GM18861 (cell line): ENCODE measurements at regions not wholly inside any gene's neighbourhood (a gene's known extent, or its start where the extent isn't known, plus 50 kb on each side); places are given as distances from the start of the nearest gene placed in this dataset.
A peak's percentile ranks its signal among the peaks of the same experiment; 100 is the strongest.

Source experiments
- ATAC-seq: cut with Tn5 transposase; IDR thresholded peaks from one replicate; pipeline ENCODE4 v1.9.1; 2021; ENCODE audit not compliant: unreplicated experiment

DNA sequence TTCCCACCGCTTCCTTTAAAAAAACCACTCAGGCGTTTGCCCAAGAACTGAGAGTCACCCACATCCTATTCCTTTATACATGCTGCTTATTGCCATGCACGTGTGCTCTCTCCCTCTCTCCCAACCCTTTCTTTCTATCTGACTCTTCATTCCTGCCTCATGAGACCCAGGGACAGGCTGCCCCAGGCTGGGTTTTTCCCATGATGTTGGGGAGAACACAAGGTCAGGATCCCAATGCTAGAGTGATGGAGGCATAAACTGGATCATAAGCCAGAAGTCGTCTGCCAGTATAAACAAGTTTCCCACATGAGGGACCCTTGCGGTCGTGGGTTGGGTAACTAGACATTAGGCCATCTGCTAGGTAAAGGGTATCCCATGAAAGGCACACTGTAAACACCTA, 64.9 kb downstream of the CD2 start:
- no peak for ATAC-seq

DNA sequence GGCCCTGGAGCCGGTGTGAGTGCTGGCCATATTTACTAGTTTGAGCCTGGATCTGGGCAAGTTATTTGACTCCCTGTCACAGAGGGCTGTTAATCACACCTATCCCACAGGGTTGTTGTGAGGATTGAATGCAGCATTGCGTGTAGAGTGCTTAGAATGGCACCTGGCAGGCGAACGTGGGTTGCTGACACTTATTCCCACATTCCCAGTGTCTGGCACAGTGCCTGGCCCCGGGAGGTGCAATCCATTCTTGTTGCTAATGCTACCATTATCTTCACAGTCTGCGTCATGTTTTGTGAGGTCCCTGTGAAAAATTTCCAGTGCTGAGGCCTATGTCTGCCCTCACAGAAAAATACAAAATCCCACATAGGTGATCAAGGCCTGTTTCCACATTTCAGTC, 66.1 kb downstream of the CD2 start:
- ATAC-seq, result no peak

DNA sequence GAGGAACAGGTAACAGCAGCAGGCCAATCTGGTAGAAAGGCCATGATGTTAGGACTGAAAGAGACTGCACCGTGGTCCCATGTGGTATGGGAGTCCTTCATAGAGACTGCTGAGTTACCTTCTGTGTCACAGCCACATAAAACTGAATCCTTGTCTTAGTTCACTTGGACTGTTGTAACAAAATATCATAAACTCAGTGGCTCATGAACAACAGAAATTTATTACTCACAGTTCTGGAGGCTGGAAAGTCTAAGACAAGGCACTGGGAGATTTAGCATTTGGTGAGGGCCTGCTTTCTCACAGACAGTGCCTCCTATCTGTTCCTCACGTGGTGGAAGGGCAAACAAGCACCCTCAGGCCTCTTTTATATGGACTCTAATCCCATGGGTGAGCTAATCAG, 67.5 kb downstream of the CD2 start:
- ATAC-seq, result no peak

DNA sequence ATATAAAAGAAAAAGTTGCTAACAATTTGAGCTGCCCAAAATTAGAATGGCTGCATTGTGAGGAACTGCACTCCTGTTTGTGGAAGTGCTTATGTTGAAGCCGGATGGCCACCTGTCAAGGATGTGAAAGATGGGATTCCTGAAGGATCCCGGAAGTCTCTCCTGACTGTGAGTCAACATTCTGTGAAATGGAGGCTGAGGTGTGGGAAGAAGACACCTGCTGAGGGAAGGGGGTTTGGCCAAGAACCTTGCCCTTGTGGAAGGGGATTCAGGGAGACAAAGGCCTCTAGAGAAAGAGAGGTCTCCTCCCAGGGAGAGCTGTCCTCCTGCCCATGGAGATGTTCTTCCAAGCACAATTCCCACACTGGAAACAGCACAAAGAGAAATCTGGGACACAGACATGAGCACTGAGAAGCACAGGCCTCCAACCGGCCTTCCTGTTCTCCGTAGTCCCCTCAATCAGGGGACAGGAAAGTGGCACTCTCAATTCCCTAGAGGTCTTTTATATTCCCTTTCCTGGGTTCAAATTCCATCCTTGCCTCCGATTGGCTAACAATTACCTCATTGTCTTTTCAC, 70.5 kb downstream of the CD2 start:
- no peak for ATAC-seq

DNA sequence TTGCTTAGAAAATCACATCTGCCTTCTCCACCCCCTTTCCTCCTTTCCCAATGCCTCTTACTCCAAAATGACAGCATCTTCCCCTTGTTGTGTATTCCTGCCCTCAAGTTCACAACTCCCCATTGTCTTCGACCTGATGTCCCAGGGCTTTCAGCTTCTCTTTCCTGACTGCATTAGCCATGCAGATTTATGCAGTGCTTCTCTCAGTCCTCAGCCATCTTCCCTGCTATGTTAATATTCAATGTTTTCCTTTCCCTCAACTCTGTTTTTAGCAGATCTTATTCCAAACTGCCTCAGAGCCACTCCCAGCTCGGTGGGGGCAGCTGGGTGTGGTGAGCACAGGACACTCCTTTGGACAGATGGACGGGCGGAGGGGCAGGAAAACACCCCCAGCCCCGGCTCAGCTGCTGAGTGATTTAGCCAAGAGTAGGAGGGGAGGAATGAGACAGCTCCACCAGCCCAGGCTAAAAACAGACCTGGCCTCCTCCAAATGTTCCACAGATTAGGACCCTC, 71.0 kb downstream of the CD2 start:
- no peak for ATAC-seq

DNA sequence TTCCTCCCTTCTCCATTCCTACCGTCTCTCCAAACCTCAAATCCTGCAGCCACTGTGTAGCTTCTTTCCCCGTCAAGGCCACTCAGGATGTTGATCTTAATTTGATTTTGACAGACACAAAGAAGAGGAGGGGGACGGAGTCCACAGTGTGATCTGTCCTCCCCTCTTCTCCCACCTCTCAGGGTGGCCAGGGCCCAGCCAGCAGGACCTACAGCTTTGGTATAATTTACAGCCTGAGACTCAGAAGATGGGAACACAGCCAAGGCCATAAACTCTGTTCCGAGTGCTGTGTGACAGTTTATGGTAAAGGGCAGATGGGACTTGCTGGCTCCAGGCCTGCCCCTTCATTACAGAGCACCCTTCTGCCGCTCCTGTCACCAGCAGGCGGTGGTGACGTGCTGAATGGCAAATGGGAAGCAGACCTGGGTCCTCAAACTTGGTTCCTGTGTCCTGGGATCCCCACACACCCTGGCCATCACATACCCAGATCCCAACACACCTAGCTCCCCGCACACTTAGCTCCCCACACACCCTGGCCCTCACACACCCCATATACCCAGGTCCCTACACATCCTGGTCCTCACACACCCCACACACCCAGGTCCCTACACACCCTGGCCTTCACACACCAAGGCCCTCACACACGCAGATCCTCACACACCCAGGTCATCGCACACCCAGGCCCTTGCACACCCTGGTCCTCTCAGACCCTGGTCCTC, 71.6 kb downstream of the CD2 start:
- no peak for ATAC-seq

DNA sequence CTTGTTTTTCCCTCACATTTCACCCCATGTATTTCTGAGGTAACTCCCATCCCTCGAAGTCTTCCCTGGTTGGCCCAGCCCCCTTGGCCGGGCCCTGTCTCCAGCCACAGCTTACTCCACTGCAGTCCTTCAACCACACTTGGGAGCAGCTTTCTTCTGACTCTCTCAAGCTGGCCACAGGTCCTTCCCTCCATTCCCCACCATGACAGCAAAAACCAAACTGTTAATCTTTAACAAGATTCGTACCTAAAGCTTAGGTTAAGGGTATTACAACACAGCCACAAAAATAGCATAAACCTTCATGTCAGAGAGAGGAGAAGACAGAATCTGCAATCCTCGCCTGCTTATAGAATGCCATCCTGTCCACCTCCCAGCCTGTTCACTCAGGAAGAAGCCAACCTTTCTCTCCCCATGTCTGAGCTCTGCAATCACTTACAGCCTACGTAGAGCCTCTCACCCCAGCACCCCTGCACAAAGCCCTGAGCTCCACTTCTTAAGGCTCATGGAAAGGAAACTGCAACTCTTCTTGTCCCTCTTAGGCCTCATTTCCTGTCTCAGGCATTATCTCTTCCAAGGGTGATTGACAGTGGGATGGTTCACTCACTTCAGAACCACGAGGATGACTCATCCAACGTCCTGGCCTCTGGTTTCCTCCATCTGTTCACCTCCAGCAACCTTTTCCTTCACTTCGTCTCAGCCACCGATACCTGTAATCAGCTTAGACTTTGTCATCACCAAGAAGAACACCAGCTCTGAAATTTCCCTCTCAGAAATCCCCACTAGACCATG, 72.8 kb downstream of the CD2 start:
- ATAC-seq, result peak; percentile 77

DNA sequence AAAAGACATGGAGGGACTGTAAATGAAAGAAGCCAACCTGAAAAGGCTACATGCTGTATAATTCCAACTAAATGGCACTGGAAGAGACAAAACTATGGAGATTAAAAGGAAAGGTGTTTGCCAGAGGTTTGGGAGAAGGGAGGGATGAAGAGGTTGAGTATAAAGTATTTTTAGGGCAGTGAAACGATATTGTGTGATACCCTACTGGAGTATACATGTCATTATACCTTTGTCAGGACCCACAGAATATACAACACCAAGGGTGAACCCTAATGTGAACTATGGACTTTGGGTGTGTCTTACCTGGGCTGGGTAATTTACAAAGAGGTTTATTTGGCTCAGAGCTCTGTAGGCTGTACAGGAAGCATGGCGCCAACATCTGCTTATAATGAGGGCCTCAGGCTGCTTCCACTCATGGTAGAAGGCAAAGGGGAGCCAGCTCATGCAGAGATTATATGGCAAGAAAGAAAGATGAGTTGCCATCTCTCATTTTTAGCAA, 73.4 kb downstream of the CD2 start:
- no peak for ATAC-seq

DNA sequence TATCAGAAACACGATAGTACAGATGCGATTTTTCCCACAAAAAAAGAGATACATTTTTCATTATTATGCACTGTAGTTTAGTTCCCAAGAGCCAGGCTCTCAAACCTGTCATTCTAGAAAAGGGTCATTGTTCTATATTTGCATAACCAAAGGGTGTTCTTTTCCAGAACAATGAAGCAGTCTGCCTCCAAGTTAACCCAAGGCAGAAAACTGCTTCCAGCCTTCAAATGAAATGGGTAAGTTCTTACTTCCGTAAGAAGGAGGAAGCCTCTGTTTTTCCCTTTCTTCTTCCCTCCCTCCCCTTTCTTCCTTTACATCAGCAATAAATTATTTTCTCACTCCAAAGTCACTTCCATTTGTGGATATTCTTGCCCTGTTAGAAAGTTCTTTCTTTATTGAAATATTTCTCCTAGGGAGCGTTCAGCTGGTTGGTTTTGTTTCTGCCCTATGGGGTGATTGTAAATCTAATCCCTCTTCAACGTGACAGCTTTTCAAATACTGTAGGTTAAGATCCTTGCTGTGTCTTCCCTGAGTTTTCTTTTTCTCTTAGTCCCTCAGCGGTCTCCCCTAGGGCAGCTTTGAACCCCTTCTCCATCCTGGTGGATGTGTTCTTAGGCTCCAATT, 77.3 kb upstream of the PTGFRN start:
- ATAC-seq, result no peak

DNA sequence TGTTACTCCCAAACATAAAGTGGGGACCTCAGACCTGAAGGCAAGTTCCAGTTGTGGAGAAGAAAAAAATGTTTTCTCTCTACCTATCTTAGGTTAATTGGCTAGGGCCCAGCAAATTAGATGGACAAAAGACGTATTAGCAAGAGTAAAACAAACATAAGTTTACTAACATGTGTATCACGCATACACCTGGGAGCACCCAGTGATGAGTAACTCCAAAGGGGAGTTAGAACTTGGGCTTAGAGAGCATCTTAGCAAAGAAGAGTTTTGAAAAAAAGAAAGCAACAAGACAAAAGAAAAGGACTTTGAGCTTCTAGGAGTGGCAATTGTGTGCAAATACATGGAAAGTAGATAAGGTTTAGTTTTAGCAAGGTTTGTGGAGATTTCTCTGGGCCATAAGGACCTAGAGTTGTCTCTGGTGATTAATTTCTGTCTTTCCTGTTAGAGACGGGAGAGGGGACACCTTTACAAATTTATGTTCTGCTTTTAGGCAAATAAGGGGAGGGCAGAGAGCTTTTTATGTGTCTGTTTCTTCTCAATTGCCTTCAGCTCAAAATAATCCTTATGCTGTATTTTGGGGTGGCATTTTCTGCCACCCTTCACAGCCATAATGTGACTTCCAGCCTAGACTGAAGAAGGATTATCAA, 76.7 kb upstream of the PTGFRN start:
- no peak for ATAC-seq

DNA sequence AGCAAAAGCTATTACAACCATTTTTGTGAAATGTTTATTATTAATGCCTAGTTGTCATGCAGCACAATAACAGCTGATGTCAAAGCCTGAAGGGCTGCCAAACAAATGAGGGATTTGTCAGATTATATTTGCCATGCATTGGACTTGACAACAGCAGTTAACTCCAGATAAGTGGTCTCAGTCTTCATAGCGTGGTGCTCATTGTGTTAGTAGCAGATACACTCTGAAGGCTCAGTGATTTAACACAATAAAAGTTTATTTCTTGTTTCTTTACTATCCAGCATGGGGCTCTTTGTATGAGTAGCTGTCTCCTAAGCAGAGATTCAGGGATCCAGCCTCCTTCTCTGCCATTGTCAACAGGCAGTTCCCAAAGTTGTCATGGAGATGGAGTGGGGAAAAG, 76.0 kb upstream of the PTGFRN start:
- no peak for ATAC-seq

DNA sequence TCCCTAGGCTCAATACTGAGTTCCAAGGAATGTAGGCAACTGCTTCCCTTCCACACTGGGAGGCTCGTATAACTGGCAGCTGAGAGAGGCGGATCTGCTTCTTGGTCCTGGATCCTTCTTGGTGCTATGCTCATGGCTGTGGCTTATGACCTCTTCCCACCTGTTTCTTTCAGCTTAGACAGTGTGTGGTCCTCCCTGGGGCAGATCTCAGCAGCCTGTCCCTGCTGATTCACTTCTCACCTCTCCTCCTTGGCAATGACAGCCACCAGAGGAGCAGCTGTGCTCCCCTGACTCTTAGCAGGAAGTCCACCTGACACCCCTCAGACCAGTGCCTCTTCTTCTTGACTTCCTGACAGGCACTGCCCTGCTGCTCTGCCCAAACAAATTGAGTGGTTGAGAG, 75.1 kb upstream of the PTGFRN start:
- no peak for ATAC-seq

DNA sequence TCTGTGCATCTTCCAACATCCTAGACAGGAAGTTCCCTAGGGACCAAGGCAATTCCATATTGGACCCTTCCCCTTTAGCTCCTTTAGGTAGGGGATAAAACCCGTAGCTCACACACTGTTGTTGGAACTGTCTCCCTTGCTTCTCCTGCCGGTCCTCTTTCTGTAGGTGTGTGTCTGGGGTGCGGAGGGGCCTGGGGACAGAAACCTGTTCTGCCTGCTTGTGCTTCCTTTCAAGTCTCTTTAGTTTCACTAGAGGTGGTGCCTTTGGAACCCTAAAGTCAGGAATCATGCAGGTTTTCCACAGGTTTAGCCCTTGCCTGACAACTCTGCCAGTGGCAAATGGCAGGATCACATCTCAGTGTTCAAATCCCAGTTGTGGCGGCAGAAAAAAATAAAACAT, 74.6 kb upstream of the PTGFRN start:
- no peak for ATAC-seq

DNA sequence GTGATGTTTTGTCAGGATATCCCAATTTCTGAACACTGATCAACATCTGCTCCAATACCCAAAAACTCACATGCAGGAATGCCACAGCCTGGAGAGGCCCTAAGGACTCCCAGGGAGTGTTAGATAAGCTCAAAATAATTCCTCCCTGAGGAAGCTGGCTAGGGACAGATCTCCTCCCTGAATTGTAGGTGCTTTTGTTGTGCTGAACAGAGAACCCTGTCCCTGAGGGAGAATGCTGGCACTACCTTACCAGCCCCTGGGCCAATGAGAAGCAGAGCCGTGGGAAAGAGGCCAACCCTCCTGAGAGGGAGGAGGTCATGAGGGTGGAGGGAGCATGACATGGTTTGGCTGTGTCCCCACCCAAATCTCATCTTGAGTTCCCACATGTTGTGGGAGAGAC, 73.6 kb upstream of the PTGFRN start:
- ATAC-seq, result no peak

DNA sequence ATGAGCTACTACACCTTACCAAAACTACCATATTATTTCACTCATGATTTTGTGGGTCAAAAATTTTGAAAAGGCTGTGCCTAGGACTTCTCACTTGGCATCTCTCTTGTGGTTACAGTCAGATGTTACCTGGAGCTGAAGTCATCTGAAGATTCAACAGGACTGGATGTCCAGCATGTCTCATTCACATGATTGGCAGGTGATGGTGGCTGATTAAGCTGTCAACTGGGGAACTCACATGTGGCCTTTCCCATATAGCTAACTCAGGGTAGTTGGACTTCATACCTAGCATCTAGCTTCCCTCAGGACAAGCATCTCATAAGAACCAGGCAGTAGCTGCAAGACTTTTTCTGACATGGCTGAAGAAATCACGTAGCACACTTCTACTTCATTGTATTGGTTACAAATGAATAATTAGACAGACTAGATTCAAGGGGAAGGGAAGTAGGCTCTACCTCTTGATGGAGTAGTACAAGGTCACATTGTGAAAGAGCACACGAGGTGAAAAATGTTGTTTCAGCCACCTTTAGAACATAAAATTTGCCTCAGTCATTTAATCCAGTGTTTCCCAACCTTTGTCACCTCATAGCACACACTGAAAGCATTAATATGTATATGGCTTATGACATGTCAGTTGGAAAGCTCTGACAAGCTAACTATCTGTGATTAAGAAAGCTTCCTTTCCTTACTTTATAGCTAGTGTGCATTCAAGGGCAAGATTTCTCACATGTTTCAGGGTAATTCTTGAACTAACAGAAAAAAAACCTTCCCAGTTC, 68.0 kb upstream of the PTGFRN start:
- no peak for ATAC-seq

DNA sequence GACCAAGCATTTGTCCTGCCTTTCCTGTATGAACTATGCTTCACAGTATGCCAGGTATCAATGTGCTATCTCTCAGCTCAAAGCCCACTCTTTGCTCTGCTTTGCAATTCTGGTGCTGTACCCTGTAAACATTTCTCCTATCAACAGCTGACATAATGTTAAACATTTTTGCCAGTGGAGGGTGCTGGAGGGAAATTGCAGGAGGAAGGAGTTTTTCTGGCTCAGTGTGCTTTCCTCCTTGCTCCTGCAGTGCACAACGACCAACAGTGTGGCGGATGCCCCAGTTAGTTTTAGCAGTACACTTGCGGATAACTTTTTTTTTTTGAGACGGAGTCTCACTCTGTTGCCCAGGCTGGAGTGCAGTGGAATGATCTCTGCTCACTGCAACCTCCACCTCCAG, 67.1 kb upstream of the PTGFRN start:
- ATAC-seq, result no peak

DNA sequence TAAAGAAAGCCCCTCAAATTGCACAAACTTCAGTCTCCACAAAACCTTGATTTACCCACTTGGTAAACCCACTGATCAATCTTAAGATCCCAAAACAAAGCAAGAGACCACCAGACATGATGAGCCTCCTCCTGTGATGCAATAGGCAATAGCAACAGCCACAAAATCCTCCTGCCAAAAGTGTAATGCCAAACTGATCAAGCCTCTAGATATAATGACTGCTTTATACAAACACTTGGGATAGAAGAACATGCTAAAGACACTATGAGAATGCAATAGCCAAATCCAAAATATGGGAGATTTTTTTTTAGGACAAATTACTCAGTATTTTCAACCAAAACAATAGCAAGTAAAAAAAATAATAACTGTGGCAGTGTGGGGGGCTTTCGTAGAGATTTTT, 64.9 kb upstream of the PTGFRN start:
- ATAC-seq, result no peak

DNA sequence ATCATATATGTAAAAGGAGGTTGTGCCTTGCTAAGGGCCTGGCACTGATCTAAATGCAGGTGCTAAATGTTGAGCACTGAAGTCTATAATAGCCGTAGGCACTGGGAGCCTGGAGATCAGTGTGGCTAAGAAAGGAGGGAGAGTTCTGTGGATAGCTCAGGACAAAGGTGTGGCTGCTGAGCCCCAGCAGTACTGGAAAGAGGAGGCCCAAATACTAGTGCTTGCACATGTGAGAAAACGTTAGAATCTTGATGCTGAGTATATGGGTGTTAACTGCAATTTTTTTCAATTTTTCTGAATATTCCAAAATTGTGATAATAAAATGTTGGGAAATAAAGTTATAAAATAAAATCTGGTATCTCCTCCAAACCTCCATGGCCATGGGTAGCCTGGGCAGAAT, 62.5 kb upstream of the PTGFRN start:
- no peak for ATAC-seq

DNA sequence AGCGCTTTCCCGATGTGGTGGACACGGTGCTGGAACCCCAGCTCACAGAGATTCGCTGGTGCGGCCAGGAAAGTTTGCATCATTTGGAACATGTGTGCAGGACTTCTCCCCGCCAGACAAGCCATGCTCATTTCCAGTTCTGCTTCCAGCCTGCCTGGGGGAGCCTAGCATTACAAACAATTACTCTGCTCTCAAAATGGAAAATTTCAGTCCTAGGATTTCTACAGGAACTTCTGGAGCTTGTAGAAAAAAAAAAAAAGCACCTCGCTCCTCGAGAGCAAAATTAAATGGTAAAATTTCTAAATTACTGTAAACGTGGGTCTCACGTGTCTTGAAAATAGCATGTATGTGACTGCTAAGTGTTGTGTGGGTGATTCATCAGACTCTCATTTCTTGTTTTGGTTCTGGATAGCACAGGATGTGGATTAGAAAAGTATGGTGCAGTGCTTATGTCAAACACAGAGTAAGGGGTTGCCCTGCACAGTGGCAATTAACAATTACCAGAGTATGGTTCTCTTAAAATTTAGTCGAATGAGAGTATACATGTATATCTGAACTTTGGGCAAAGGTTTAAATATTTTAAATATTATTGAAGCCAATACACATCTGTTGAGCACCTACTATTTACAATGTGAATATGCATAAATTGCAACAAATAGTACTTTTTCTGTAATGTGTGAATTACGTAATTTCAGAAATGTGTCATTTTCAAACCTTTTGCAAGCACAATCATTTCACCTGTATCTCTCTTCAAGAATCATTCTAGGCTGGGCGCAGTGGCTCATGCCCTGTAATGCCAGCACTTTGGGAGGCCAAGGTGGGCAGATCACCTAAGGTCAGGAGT, 61.8 kb upstream of the PTGFRN start:
- no peak for ATAC-seq
